Ovary (tissue), 7 donors: ENCODE measurements at regions not wholly inside any gene's neighbourhood (a gene's known extent, or its start where the extent isn't known, plus 50 kb on each side); places are given as distances from the start of the nearest gene placed in this dataset.

ENCODE experiments used
- DNase-seq, 5 donors: peaks; one replicate each; pipeline ENCODE4 v3.0.0-alpha.2; 2019 to 2020
- H3K27ac ChIP-seq, 2 donors: fragments of 200-600 bp; one replicate each; pipeline versions ENCODE4 v1.5.1 to v1.8.0; 2019 to 2022
- H3K27me3 ChIP-seq: fragments of 200-600 bp; one replicate; pipeline ENCODE4 v1.8.0; 2022
- H3K36me3 ChIP-seq: fragments of 200-600 bp; sonication (generic); one replicate; pipeline ENCODE4 v1.5.1; 2019
- H3K4me1 ChIP-seq: one replicate; pipeline ENCODE4 v1.8.1; 2013; ENCODE audit warnings: mild to moderate bottlenecking, moderate library complexity; ENCODE audit not compliant: insufficient read depth
- H3K4me3 ChIP-seq: fragments of 200-600 bp; sonication (generic); one replicate; pipeline ENCODE4 v1.5.1; 2017
- H3K9me3 ChIP-seq, 2 donors: fragments of 200-600 bp in 1 of 2; sonication (generic) in 1 of 2; one replicate each; pipeline versions ENCODE4 v1.5.1 to v1.8.1; 2013 to 2019; ENCODE audit warnings: mild to moderate bottlenecking in 1 of 2, moderate library complexity in 1 of 2
- EP300 ChIP-seq: sonication (generic); formaldehyde crosslinking; IDR thresholded peaks from one replicate; pipeline ENCODE4 v1.6.1; 2017; ENCODE audit warnings: antibody characterized with exemption
- POLR2A ChIP-seq: fragments of 450-650 bp; IDR thresholded peaks from one replicate; pipeline ENCODE4 v1.6.1; 2017; ENCODE audit warnings: antibody characterized with exemption, mild to moderate bottlenecking, moderate library complexity
- WGBS, 3 donors: extraction: QIAGEN DNeasy Blood & Tissue Kit in 1 of 3; methylation state at CpG; one replicate each; pipeline versions ENCODE4 v1.1.5 to v1.1.7; 2013 to 2017; 5-methylcytosine and 5-hydroxymethylcytosine counted together
- intact Hi-C, 4 donors: fragments of 100-400 bp; cut with DNase I; formaldehyde crosslinking; loops; one replicate each; pipeline versions ENCODE4 v1.11.0 to v1.15.1; 2022 to 2023
- TF ChIP-seq, protein P1 (sequence below), 3 donors: fragments of 450-650 bp in 2 of 3; fragments of 200-600 bp in 1 of 3; IDR thresholded peaks; one replicate each; pipeline versions ENCODE4 v1.5.1 to v1.8.0; 2016 to 2022; ENCODE audit warnings: antibody characterized with exemption in 3 of 3, mild to moderate bottlenecking in 1 of 3
- donor health status: DM: no; HTN: no; CAD: no; lungs with moderate emphysema.
- donor health status: DM: no; HTN: no; CAD: no.
- donor health status: Bipolar disorder and iron deficiency.
- donor health status: DM: no; HTN: no; CAD: no.
- donor health status: DM: yes; HTN: yes; CAD: no.

DNA sequence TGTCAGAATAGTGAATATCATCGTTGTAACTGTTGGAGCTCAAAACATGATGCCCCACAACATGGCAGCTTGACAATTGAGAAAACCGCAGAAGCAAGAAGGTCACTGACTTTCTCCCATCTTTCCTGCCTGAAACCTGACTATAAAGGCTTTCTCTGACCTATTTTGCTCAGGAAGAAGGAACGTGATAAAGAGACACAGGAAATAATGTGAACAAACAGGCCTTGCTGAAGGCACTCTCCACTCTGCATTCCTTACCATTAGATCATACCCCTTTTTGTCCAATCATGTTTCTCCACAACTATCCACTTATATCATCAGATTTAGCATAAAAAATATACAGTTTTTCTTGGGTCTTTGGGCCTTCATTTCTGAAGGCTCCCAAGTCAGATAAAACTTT lies 916.8 kb downstream of the METTL15 start:
- no peaks in the 10 kb centered on the region for H3K9me3 ChIP-seq
- no peaks in the 10 kb centered on the region for H3K27me3 ChIP-seq
- no peak for DNase-seq
- H3K27ac ChIP-seq: no peak overlapping the region
- no peak overlapping the region for H3K4me3 ChIP-seq
- intact Hi-C loops: no loop called here
- H3K36me3 ChIP-seq: no peaks in the 10 kb centered on the region
- no peaks in the 10 kb centered on the region for H3K4me1 ChIP-seq
- no peak for TF ChIP-seq POLR2A
- TF ChIP-seq, protein P1, sequence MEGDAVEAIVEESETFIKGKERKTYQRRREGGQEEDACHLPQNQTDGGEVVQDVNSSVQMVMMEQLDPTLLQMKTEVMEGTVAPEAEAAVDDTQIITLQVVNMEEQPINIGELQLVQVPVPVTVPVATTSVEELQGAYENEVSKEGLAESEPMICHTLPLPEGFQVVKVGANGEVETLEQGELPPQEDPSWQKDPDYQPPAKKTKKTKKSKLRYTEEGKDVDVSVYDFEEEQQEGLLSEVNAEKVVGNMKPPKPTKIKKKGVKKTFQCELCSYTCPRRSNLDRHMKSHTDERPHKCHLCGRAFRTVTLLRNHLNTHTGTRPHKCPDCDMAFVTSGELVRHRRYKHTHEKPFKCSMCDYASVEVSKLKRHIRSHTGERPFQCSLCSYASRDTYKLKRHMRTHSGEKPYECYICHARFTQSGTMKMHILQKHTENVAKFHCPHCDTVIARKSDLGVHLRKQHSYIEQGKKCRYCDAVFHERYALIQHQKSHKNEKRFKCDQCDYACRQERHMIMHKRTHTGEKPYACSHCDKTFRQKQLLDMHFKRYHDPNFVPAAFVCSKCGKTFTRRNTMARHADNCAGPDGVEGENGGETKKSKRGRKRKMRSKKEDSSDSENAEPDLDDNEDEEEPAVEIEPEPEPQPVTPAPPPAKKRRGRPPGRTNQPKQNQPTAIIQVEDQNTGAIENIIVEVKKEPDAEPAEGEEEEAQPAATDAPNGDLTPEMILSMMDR (IDR thresholded peaks at IDR 0.05): no peak
- TF ChIP-seq EP300: no peak
- WGBS, 3 donors: 66 to 76% (median 73%) methylated on average over 3 of the region's 3 CpGs

DNA sequence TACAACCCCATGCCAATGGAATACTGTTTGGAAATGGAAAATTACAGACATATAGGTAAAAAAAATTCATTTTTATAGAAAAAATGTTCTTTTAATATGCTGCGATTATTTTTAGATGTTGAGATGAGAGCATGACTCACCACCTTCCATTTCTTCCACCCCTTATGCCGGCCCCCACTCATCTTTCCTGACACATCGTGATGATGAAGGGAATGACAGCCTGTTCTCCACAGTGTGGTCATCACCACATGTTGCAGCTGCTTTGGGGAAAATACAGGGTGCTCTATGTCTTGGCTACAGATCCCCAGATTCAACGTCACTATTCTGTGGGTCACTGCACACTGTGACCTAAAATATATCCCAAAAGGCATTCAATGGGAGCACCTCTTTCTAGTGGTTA lies 916.2 kb downstream of the METTL15 start:
- 88 to 91% (median 88%) methylated on average over 4 of the region's 4 CpGs for WGBS, 3 donors
- H3K27me3 ChIP-seq: no peaks in the 10 kb centered on the region
- no peaks in the 10 kb centered on the region for H3K4me1 ChIP-seq
- intact Hi-C loops: no loop called here
- no peak overlapping the region for H3K4me3 ChIP-seq
- TF ChIP-seq, protein P1 (IDR thresholded peaks at IDR 0.05): no peak
- no peak for TF ChIP-seq POLR2A
- no peak for TF ChIP-seq EP300
- no peaks in the 10 kb centered on the region for H3K36me3 ChIP-seq
- DNase-seq: no peak
- no peak overlapping the region for H3K27ac ChIP-seq
- H3K9me3 ChIP-seq: no peaks in the 10 kb centered on the region

DNA sequence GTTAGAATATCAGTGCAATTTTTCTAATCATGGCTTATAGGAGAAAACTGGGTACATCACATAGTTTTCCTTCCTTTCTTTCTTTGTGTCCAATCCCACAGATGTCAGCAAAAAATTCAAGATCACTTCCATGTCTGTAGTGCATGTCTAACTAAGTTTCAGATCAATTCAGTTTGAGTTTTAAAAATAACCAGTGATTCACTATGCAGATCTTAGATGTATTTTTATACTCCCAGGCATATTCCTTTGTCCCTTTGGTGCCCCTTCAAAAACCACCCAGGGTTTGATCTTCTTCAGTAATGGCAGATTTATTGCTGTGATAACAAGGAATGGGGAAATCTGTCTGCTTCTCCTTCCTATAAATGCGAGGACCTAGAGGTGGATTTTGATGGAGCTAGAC lies 915.6 kb downstream of the METTL15 start:
- no peaks in the 10 kb centered on the region for H3K4me1 ChIP-seq
- no peaks in the 10 kb centered on the region for H3K27me3 ChIP-seq
- no peak for TF ChIP-seq EP300
- TF ChIP-seq POLR2A: no peak
- TF ChIP-seq, protein P1 (IDR thresholded peaks at IDR 0.05): no peak
- H3K27ac ChIP-seq: no peak overlapping the region
- 49 to 74% (median 58%) methylated on average over 1 of the region's 1 CpG for WGBS, 3 donors
- H3K36me3 ChIP-seq: no peaks in the 10 kb centered on the region
- no peaks in the 10 kb centered on the region for H3K9me3 ChIP-seq
- H3K4me3 ChIP-seq: no peak overlapping the region
- intact Hi-C loops: no loop called here
- DNase-seq: no peak

DNA sequence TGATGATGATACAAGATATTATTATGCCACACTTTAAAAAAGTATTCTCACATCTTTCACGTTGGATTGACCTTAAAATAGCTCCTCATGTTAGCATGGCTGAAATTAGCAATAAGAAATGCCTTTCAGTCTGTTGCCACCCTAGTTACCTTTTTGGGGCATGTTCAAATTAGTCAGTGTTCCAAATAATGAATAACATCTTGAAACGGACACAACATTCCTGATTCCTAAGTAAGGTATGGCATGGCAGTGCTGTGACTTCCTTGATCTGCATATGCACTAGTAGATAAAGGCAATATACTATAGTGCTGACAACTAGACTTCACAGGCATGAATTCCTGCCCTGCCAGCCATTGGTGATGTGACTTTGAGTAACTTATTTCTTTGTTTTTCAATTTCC lies 914.5 kb downstream of the METTL15 start:
- Histone ChIP-seq H3K27ac (no peak overlapping the region), H3K27me3 (no peaks in the 10 kb centered on the region), H3K36me3 (no peaks in the 10 kb centered on the region), H3K4me1 (no peaks in the 10 kb centered on the region), H3K9me3 (no peaks in the 10 kb centered on the region), H3K4me3 (no peak overlapping the region)
- intact Hi-C loops: no loop called here
- DNase-seq: no peak
- WGBS, 3 donors: 75 to 81% (median 80%) methylated on average over 2 of the region's 2 CpGs
- no peak for TF ChIP-seq POLR2A
- TF ChIP-seq, protein P1 (IDR thresholded peaks at IDR 0.05): no peak
- no peak for TF ChIP-seq EP300
